ENCODE measurements at regions not wholly inside any gene's neighbourhood (a gene's known extent, or its start where the extent isn't known, plus 50 kb on each side); places are given as distances from the start of the nearest gene placed in this dataset.
"Not testable (repeated sequence)": the region's sequence is repeated elsewhere in the genome, so short reads cannot be mapped to it uniquely, and the experiment has no call there.

- TF ChIP-seq CTCF (IDR thresholded peaks at IDR 0.05; ENCODE audit: poor library complexity, severe bottlenecking); EZH2 (IDR thresholded peaks at IDR 0.05; ENCODE audit: borderline replicate concordance, insufficient read depth, low read length, poor library complexity, severe bottlenecking); POLR2AphosphoS5 (IDR thresholded peaks at IDR 0.05); RAD21 (conservative IDR thresholded peaks at IDR 0.05); REST (IDR thresholded peaks at IDR 0.05; ENCODE audit: borderline replicate concordance); MXI1 (conservative IDR thresholded peaks at IDR 0.05; ENCODE audit: poor library complexity, severe bottlenecking); TAF1 (IDR thresholded peaks at IDR 0.05; ENCODE audit: low read depth); EP300 (conservative IDR thresholded peaks at IDR 0.05; ENCODE audit: poor library complexity, severe bottlenecking); SMC3 (conservative IDR thresholded peaks at IDR 0.05; ENCODE audit: poor library complexity): not testable (repeated sequence)
Observed at GRCh38 chr22:25344366-25344765, 124.9 kb downstream of the CRYBB2 start.
